Nephron (organoid): ENCODE measurements at regions not wholly inside any gene's neighbourhood (a gene's known extent, or its start where the extent isn't known, plus 50 kb on each side); places are given as distances from the start of the nearest gene placed in this dataset.
A peak's percentile ranks its signal among the peaks of the same experiment; 100 is the strongest.

Source experiments
- H3K27ac Mint-ChIP-seq, 3 experiments: 2 replicates each; pipeline ENCODE4 v1.8.0; 2020; ENCODE audit warnings: mixed read lengths in 3 of 3, mild to moderate bottlenecking in 2 of 3, moderate library complexity in 1 of 3
- H3K27me3 Mint-ChIP-seq: 2 replicates; pipeline ENCODE4 v1.8.0; 2021; ENCODE audit warnings: low read depth, mild to moderate bottlenecking, moderate library complexity, mixed read lengths
- H3K36me3 Mint-ChIP-seq: 2 replicates; pipeline ENCODE4 v1.8.0; 2020; ENCODE audit warnings: low read depth, mixed read lengths
- H3K4me1 Mint-ChIP-seq: 2 replicates; pipeline ENCODE4 v1.8.0; 2020; ENCODE audit warnings: mixed read lengths
- H3K4me3 Mint-ChIP-seq, 3 experiments: 2 replicates each; pipeline ENCODE4 v1.8.0; 2020; ENCODE audit warnings: mild to moderate bottlenecking in 3 of 3, mixed read lengths in 3 of 3, moderate library complexity in 2 of 3
- H3K9me3 Mint-ChIP-seq: 2 replicates; pipeline ENCODE4 v1.8.0; 2020; ENCODE audit warnings: mixed read lengths
- CTCF ChIP-seq, 3 experiments: fragments of 200-600 bp; sonication (generic); IDR thresholded peaks; one replicate each; pipeline ENCODE4 v1.5.0; 2021; ENCODE audit warnings: antibody characterized with exemption in 3 of 3; ENCODE audit not compliant: unreplicated experiment in 3 of 3

DNA sequence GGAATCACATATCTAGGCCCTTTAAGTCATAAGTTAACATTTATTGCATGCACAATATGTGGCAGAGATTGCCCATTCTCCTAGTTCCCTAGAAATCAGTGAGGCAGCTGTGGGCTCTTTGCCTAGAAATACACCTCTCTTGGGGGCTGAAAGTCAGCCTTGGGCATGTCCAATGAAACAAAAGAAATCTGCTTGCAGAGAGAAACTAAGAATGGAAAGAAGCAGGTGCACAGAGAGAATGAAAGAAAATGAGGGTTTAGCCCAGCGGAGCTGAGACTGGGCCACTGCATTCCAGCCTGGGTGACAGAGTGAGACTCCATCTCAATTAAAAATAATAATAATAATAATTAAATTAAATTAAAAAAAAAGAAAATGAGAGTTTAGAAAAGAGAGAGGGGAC lies 57.3 kb upstream of the DAB2 start:
- H3K9me3 Mint-ChIP-seq: no peaks in the 10 kb centered on the region
- H3K27ac Mint-ChIP-seq: peak overlapping the region in 2 of 3 experiments; percentile 21 to 39
- no peak for TF ChIP-seq CTCF (IDR thresholded peaks at IDR 0.05; ENCODE audit: unreplicated experiment in 3 of 3)
- no peaks in the 10 kb centered on the region for H3K27me3 Mint-ChIP-seq
- no peaks in the 10 kb centered on the region for H3K36me3 Mint-ChIP-seq
- peaks cover 28% of the 10 kb centered on the region for H3K4me1 Mint-ChIP-seq
- no peak overlapping the region for H3K4me3 Mint-ChIP-seq

DNA sequence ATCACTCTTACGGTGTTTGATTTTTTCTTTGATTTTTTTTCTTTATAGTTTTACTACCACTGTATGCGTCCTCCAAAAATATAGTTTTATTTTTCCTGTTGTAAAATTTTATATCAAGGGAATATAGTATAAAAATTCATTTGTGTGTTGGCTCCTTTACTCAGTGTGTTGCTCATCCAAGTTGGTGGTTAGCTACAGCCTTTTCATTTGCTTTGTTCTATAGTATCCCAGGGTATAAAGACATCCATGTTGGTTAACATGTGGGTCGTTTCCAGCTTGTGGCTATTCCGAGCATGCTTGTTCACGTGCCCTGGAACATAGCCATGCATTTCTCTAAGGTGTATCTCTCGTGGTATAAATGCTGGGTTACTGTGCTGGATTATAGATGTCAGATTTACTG lies 54.8 kb upstream of the DAB2 start:
- TF ChIP-seq CTCF (IDR thresholded peaks at IDR 0.05; ENCODE audit: unreplicated experiment in 3 of 3): no peak
- no peaks in the 10 kb centered on the region for H3K27me3 Mint-ChIP-seq
- H3K4me1 Mint-ChIP-seq: peaks cover 36% of the 10 kb centered on the region
- H3K27ac Mint-ChIP-seq: peak overlapping the region; percentile 53 to 79 (median 71)
- no peaks in the 10 kb centered on the region for H3K36me3 Mint-ChIP-seq
- no peak overlapping the region for H3K4me3 Mint-ChIP-seq
- no peaks in the 10 kb centered on the region for H3K9me3 Mint-ChIP-seq

- H3K4me1 Mint-ChIP-seq: peaks cover 34% of the 10 kb centered on the region
- H3K9me3 Mint-ChIP-seq: no peaks in the 10 kb centered on the region
- H3K27me3 Mint-ChIP-seq: no peaks in the 10 kb centered on the region
- no peaks in the 10 kb centered on the region for H3K36me3 Mint-ChIP-seq
- TF ChIP-seq CTCF (IDR thresholded peaks at IDR 0.05; ENCODE audit: unreplicated experiment in 3 of 3): no peak
- H3K27ac Mint-ChIP-seq: peak overlapping the region; percentile 53 to 79 (median 71)
- no peak overlapping the region for H3K4me3 Mint-ChIP-seq
These were observed 54.1 kb upstream of the DAB2 start for GRCh38 chr5:39478863-39479262.

DNA sequence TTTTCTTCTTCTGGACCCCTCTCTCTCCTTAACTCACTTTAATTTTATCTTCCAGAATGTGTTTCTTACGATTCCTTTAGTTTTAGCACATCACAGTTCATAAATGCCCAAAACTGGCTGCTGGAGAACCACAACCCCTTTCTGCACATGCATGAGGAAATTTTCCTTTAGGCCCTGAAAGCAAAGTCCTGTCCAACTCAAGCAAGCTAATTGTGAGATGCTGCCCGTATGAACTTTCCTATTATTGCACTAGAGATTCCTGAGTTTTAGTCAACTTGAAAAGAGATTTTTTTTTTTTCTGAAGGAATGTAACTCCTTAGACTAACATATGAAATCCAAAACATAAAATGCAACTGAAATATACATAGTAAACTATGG lies 52.1 kb upstream of the DAB2 start:
- H3K36me3 Mint-ChIP-seq: no peaks in the 10 kb centered on the region
- peaks cover 31% of the 10 kb centered on the region for H3K4me1 Mint-ChIP-seq
- H3K27me3 Mint-ChIP-seq: no peaks in the 10 kb centered on the region
- H3K9me3 Mint-ChIP-seq: no peaks in the 10 kb centered on the region
- TF ChIP-seq CTCF (IDR thresholded peaks at IDR 0.05; ENCODE audit: unreplicated experiment in 3 of 3): no peak
- H3K27ac Mint-ChIP-seq: peak overlapping the region; percentile 87 to 94 (median 93)
- no peak overlapping the region for H3K4me3 Mint-ChIP-seq

DNA sequence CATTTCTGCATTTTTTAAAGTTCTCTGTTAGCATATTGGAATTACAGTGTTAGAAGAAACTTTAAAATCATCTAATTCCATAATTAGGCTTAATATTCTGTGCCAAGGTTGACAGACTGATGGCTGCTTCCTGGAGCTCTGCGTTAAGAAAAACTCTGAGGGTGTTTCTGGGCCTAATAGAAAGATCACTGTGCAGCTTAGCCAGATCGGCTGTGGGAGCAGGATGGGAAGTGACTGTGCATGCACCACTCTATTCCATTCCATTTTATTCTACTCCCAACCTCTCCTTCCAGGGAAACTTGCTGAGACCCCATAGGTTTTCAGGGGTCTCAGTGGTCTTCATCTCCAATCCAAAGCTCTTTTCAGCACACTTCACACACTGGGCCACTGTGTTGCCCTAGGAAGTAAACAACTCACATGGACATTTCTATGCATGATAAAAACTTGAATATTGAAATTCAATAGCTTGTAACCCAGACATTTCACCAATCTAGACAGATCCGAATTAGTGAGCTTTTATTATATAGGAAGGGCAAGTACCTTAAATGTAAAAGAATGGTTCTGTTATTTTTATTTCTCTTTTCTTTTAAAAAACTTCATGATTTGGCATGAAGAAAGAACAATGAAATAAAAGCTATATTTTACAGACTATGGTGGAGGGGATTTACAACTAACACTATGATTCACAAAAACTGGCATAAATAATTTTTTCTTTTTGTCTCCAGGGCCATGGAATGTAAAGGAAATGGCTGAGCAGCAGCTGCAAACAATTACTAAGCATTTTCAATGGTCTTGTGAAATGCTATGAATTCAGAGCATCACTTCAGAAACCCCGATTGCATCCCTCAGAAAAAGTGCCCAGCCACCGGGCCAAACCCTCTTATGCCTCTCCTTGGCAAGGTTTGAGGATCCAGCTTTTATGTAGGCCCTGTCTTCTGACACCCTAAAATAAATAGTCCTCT lies 51.4 kb upstream of the DAB2 start:
- H3K4me1 Mint-ChIP-seq: peaks cover 31% of the 10 kb centered on the region
- TF ChIP-seq CTCF (IDR thresholded peaks at IDR 0.05; ENCODE audit: unreplicated experiment in 3 of 3): no peak
- no peaks in the 10 kb centered on the region for H3K36me3 Mint-ChIP-seq
- no peak overlapping the region for H3K4me3 Mint-ChIP-seq
- no peaks in the 10 kb centered on the region for H3K27me3 Mint-ChIP-seq
- peak overlapping the region; percentile 87 to 94 (median 93) for H3K27ac Mint-ChIP-seq
- H3K9me3 Mint-ChIP-seq: no peaks in the 10 kb centered on the region

GRCh38 chr5:39475159-39475571 lies 50.4 kb upstream of the DAB2 start:
- no peak for TF ChIP-seq CTCF (IDR thresholded peaks at IDR 0.05; ENCODE audit: unreplicated experiment in 3 of 3)
- H3K4me1 Mint-ChIP-seq: peaks cover 31% of the 10 kb centered on the region
- no peaks in the 10 kb centered on the region for H3K9me3 Mint-ChIP-seq
- H3K27me3 Mint-ChIP-seq: no peaks in the 10 kb centered on the region
- no peaks in the 10 kb centered on the region for H3K36me3 Mint-ChIP-seq
- H3K4me3 Mint-ChIP-seq: no peak overlapping the region
- peak overlapping the region; percentile 87 to 94 (median 93) for H3K27ac Mint-ChIP-seq
